ENCODE measurements at regions not wholly inside any gene's neighbourhood (a gene's known extent, or its start where the extent isn't known, plus 50 kb on each side); places are given as distances from the start of the nearest gene placed in this dataset.

DNA sequence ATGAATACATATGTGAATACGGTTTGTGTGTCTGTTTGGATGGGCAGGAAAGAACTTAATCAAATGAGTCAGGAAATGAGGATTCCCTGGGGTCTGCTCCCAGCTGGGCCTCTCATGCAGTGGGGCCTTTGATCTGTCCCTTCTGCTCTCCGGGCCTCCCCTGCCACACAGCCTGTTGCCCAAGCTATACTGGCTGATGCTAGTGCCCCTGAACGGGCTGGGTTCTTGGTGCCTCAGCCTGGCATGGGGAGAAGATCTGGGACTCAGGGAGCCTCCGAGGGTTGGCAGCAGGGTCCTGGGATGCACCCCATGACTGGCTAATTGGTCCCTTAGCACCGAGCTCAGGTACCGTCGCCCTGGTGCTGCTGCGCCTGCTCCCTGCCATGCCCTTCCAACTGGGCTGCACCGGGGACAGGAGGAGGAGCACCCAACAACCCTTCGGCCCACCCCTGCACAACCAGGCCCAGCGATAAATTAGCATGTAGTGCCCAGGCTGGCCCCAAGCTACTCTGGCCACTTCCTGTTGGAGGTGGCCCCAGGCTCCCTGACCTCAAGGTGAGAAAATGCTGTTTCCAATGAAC, 59.9 kb upstream of the DUSP5 start:
- no peak overlapping the region for H3K4me2 ChIP-seq (ENCODE audit: insufficient read depth, low read length)
- in situ Hi-C loops (cut with MboI) = no loop called here
- ATAC-seq = no peak
- TF ChIP-seq, protein P1, sequence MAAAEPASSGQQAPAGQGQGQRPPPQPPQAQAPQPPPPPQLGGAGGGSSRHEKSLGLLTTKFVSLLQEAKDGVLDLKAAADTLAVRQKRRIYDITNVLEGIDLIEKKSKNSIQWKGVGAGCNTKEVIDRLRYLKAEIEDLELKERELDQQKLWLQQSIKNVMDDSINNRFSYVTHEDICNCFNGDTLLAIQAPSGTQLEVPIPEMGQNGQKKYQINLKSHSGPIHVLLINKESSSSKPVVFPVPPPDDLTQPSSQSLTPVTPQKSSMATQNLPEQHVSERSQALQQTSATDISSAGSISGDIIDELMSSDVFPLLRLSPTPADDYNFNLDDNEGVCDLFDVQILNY (CRISPR knock-in tag; IDR thresholded peaks at IDR 0.05) = no peak
- TF ChIP-seq CXXC5 (CRISPR knock-in tag; IDR thresholded peaks at IDR 0.05) = no peak
- no peak for TF ChIP-seq ZNF436 (CRISPR knock-in tag; IDR thresholded peaks at IDR 0.05)
- TF ChIP-seq, protein P2, sequence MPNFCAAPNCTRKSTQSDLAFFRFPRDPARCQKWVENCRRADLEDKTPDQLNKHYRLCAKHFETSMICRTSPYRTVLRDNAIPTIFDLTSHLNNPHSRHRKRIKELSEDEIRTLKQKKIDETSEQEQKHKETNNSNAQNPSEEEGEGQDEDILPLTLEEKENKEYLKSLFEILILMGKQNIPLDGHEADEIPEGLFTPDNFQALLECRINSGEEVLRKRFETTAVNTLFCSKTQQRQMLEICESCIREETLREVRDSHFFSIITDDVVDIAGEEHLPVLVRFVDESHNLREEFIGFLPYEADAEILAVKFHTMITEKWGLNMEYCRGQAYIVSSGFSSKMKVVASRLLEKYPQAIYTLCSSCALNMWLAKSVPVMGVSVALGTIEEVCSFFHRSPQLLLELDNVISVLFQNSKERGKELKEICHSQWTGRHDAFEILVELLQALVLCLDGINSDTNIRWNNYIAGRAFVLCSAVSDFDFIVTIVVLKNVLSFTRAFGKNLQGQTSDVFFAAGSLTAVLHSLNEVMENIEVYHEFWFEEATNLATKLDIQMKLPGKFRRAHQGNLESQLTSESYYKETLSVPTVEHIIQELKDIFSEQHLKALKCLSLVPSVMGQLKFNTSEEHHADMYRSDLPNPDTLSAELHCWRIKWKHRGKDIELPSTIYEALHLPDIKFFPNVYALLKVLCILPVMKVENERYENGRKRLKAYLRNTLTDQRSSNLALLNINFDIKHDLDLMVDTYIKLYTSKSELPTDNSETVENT (CRISPR knock-in tag; IDR thresholded peaks at IDR 0.05) = no peak
- TF ChIP-seq XRCC4 (IDR thresholded peaks at IDR 0.05; ENCODE audit: extremely low read depth, insufficient read depth, insufficient read length) = no peak
- TF ChIP-seq KLF16 (IDR thresholded peaks at IDR 0.05) = no peak
- no peak for TF ChIP-seq SMAD1 (IDR thresholded peaks at IDR 0.05; ENCODE audit: low read depth, low read length, partially characterized antibody)
- TF ChIP-seq MBD2 (IDR thresholded peaks at IDR 0.05; ENCODE audit: borderline replicate concordance, low read depth) = no peak
- no peak for TF ChIP-seq DNMT1 (IDR thresholded peaks at IDR 0.05)
- TF ChIP-seq, protein P3, sequence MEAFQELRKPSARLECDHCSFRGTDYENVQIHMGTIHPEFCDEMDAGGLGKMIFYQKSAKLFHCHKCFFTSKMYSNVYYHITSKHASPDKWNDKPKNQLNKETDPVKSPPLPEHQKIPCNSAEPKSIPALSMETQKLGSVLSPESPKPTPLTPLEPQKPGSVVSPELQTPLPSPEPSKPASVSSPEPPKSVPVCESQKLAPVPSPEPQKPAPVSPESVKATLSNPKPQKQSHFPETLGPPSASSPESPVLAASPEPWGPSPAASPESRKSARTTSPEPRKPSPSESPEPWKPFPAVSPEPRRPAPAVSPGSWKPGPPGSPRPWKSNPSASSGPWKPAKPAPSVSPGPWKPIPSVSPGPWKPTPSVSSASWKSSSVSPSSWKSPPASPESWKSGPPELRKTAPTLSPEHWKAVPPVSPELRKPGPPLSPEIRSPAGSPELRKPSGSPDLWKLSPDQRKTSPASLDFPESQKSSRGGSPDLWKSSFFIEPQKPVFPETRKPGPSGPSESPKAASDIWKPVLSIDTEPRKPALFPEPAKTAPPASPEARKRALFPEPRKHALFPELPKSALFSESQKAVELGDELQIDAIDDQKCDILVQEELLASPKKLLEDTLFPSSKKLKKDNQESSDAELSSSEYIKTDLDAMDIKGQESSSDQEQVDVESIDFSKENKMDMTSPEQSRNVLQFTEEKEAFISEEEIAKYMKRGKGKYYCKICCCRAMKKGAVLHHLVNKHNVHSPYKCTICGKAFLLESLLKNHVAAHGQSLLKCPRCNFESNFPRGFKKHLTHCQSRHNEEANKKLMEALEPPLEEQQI (IDR thresholded peaks at IDR 0.05) = no peak
- no peak for TF ChIP-seq ZNF583 (CRISPR knock-in tag; IDR thresholded peaks at IDR 0.05)
- no peak for TF ChIP-seq CEBPB (tag; IDR thresholded peaks at IDR 0.05)
- TF ChIP-seq, protein P4, sequence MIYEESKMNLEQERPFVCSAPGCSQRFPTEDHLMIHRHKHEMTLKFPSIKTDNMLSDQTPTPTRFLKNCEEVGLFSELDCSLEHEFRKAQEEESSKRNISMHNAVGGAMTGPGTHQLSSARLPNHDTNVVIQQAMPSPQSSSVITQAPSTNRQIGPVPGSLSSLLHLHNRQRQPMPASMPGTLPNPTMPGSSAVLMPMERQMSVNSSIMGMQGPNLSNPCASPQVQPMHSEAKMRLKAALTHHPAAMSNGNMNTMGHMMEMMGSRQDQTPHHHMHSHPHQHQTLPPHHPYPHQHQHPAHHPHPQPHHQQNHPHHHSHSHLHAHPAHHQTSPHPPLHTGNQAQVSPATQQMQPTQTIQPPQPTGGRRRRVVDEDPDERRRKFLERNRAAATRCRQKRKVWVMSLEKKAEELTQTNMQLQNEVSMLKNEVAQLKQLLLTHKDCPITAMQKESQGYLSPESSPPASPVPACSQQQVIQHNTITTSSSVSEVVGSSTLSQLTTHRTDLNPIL (CRISPR knock-in tag; IDR thresholded peaks at IDR 0.05) = no peak
- TF ChIP-seq, protein P5, sequence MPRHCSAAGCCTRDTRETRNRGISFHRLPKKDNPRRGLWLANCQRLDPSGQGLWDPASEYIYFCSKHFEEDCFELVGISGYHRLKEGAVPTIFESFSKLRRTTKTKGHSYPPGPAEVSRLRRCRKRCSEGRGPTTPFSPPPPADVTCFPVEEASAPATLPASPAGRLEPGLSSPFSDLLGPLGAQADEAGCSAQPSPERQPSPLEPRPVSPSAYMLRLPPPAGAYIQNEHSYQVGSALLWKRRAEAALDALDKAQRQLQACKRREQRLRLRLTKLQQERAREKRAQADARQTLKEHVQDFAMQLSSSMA (CRISPR knock-in tag; IDR thresholded peaks at IDR 0.05) = no peak

More for the DNA sequence above, 59.9 kb upstream of the DUSP5 start:
- Histone ChIP-seq H4K20me1 (replicated peaks; ENCODE audit: control insufficient read depth, insufficient read depth, low read length) (no peaks in the 10 kb centered on the region), H3K9ac (ENCODE audit: insufficient read depth in 1 of 2, low read depth in 2 of 2, low read length in 2 of 2) (no peak overlapping the region), H2AFZ (ENCODE audit: low read depth, low read length) (no peak overlapping the region), H3K9me3 (replicated peaks; ENCODE audit: control insufficient read depth, insufficient read depth, low read depth, low read length) (no peaks in the 10 kb centered on the region), H3K79me2 (ENCODE audit: control insufficient read depth, insufficient read depth, low read length) (no peaks in the 10 kb centered on the region), H3K27ac (ENCODE audit: extremely low read depth, low read depth, low read length) (no peak overlapping the region), H3K4me3 (no peak overlapping the region), H3K27me3 (ENCODE audit: control insufficient read depth in 2 of 2, insufficient read depth in 2 of 2, low read length in 2 of 2) (no peaks in the 10 kb centered on the region), H3K36me3 (ENCODE audit: control insufficient read depth, insufficient read depth, low read length) (no peaks in the 10 kb centered on the region), H3K9me1 (ENCODE audit: control insufficient read depth, insufficient read depth, low read length) (no peaks in the 10 kb centered on the region), H3K4me1 (replicated peaks in 1 of 2; ENCODE audit: control insufficient read depth in 2 of 2, insufficient read depth in 2 of 2, low read length in 2 of 2) (peaks cover 3 to 7% of the 10 kb centered on the region in 2 experiments; a peak in 4 of 5 replicates)
- no TSS peak for BruUV-seq (replicated peaks)
- intact Hi-C loops (cut with micrococcal nuclease) = no loop called here
- CTCF ChIA-PET (ENCODE audit: low intra/inter-chr PET ratio) = no interaction called here
- WGBS (ENCODE audit: insufficient coverage, low coverage, missing lambda C conversion rate) = 67% methylated on average over 9 of the region's 11 CpGs
- POLR2A ChIA-PET = interaction anchor here (2.0 kb wide), 1 partner anchor 12 kb away, joined by 7 read pairs; no protein-coding TSS in a partner anchor
- FAIRE-seq = no peak
- DNase-seq (ENCODE audit: extremely low read depth in 1 of 4, low spot score in 3 of 4) = no peak

Measured in K562 (cell line).